ENCODE measurements at regions not wholly inside any gene's neighbourhood (a gene's known extent, or its start where the extent isn't known, plus 50 kb on each side); places are given as distances from the start of the nearest gene placed in this dataset.

DNA sequence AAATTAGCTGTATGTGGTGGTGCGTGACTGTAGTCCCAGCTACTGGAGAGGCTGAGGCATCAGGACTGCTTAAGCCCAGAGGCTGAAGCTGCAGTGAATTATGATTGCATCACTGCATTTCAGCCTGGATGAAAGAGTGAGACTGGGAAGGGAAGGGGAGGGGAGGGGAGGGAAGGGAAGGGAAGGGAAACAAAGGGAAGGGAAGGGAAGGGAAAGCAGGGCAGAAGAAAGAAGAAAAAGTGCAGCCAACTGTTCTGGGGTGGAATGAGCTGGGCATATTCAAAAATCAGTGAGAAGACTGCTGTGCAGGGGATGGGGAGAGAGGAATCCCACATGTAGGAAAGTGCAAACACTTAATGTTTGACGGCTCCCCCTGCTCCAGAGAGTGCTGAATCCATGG lies 905.5 kb downstream of the UQCRFS1 start:
- H3K4me3 ChIP-seq: no peak overlapping the region
- 78 to 86% methylated on average over 2 of the region's 2 CpGs for WGBS, 2 donors
- H3K27ac ChIP-seq: no peak overlapping the region
- intact Hi-C loops (cut with DNase I): no loop called here
- H3K4me1 ChIP-seq: no peaks in the 10 kb centered on the region
- H3K27me3 ChIP-seq: no peaks in the 10 kb centered on the region
- ATAC-seq: no peak
- no peaks in the 10 kb centered on the region for H3K9me3 ChIP-seq
- TF ChIP-seq, protein P1, sequence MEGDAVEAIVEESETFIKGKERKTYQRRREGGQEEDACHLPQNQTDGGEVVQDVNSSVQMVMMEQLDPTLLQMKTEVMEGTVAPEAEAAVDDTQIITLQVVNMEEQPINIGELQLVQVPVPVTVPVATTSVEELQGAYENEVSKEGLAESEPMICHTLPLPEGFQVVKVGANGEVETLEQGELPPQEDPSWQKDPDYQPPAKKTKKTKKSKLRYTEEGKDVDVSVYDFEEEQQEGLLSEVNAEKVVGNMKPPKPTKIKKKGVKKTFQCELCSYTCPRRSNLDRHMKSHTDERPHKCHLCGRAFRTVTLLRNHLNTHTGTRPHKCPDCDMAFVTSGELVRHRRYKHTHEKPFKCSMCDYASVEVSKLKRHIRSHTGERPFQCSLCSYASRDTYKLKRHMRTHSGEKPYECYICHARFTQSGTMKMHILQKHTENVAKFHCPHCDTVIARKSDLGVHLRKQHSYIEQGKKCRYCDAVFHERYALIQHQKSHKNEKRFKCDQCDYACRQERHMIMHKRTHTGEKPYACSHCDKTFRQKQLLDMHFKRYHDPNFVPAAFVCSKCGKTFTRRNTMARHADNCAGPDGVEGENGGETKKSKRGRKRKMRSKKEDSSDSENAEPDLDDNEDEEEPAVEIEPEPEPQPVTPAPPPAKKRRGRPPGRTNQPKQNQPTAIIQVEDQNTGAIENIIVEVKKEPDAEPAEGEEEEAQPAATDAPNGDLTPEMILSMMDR (IDR thresholded peaks at IDR 0.05): no peak
- TF ChIP-seq POLR2A (IDR thresholded peaks at IDR 0.05): no peak
- DNase-seq: no peak
- H3K36me3 ChIP-seq (replicated peaks in 1 of 2; ENCODE audit: insufficient read depth in 1 of 2, low read depth in 2 of 2): no peaks in the 10 kb centered on the region

DNA sequence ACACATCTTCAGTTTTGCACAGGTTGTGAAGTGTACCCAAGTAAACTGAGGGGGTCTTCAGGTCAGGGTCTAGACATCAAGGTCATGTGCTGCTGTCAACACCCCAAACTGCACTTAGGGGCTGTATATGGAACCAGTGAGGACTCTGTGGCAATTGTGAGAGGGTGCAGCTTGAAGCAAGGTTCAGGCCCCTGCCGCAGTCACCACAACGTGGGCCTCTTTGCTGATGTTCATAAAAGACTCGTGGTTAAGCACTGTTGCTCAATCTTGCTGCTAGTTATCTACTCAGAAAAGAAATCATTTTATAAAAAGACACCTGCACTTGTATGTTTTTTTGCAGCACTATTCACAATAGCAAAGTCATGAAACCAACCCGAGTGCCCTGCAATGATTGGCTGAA lies 907.4 kb downstream of the UQCRFS1 start:
- no peaks in the 10 kb centered on the region for H3K36me3 ChIP-seq (replicated peaks in 1 of 2; ENCODE audit: insufficient read depth in 1 of 2, low read depth in 2 of 2)
- no peak for DNase-seq
- WGBS, 2 donors: 83 to 88% methylated on average over 4 of the region's 4 CpGs
- intact Hi-C loops (cut with DNase I): no loop called here
- TF ChIP-seq POLR2A (IDR thresholded peaks at IDR 0.05): no peak
- TF ChIP-seq, protein P1 (IDR thresholded peaks at IDR 0.05): no peak
- no peak overlapping the region for H3K27ac ChIP-seq
- no peak overlapping the region for H3K4me3 ChIP-seq
- H3K9me3 ChIP-seq: no peaks in the 10 kb centered on the region
- no peak for ATAC-seq
- H3K4me1 ChIP-seq: no peaks in the 10 kb centered on the region
- H3K27me3 ChIP-seq: no peaks in the 10 kb centered on the region

DNA sequence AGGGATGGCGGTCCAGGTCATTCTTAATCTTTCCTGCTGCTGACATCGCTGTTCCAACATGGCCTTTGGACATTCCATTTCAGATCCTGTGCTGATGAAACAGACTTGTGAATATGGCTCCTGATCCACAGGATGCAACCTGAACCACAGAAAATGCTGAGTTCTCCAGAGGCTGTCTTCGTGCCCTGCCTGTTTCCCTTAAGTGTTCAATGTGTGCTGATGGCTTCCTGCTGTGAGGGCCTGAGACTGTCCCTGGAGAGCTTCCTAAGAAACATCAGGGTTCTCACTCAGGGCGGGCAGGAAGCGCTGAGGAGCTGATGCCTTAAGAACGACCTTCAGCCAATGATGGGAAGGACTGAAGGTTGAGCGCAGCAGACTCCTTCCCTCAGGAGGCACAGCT lies 909.4 kb downstream of the UQCRFS1 start:
- DNase-seq (no peak), ATAC-seq (no peak)
- TF ChIP-seq, protein P1 (IDR thresholded peaks at IDR 0.05): no peak
- TF ChIP-seq POLR2A (IDR thresholded peaks at IDR 0.05): no peak
- intact Hi-C loops (cut with DNase I): no loop called here
- Histone ChIP-seq H3K27ac (no peak overlapping the region), H3K36me3 (replicated peaks in 1 of 2; ENCODE audit: insufficient read depth in 1 of 2, low read depth in 2 of 2) (no peaks in the 10 kb centered on the region), H3K4me1 (no peaks in the 10 kb centered on the region), H3K4me3 (no peak overlapping the region), H3K9me3 (no peaks in the 10 kb centered on the region), H3K27me3 (no peaks in the 10 kb centered on the region)
- WGBS, 2 donors: 79 to 85% methylated on average over 7 of the region's 7 CpGs

DNA sequence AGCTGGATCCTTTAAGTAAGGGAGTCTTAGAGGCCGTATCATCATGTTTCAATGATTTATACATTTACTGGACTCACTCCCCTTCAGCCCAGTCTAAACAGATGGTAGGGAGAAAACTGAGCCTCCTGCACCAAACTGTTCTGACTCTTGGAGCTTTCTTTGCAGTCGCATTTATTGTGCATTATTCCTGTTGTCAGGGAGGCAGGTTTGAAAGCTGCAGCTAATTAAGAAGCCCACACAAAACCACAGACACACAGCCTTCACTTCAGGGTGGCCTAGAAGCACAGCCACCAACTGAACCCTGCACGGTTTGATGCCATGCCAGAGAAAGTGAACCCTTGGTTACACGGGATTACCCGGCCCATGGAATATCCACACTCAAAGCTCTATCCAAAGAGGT lies 911.0 kb downstream of the UQCRFS1 start:
- TF ChIP-seq, protein P1 (IDR thresholded peaks at IDR 0.05): no peak
- no peak for TF ChIP-seq POLR2A (IDR thresholded peaks at IDR 0.05)
- Histone ChIP-seq H3K36me3 (replicated peaks in 1 of 2; ENCODE audit: insufficient read depth in 1 of 2, low read depth in 2 of 2) (no peaks in the 10 kb centered on the region), H3K4me3 (no peak overlapping the region), H3K27me3 (no peaks in the 10 kb centered on the region), H3K9me3 (no peaks in the 10 kb centered on the region), H3K27ac (no peak overlapping the region), H3K4me1 (no peaks in the 10 kb centered on the region)
- no peak for ATAC-seq
- DNase-seq: no peak
- intact Hi-C loops (cut with DNase I): no loop called here
- WGBS, 2 donors: 84% methylated on average over 5 of the region's 5 CpGs

DNA sequence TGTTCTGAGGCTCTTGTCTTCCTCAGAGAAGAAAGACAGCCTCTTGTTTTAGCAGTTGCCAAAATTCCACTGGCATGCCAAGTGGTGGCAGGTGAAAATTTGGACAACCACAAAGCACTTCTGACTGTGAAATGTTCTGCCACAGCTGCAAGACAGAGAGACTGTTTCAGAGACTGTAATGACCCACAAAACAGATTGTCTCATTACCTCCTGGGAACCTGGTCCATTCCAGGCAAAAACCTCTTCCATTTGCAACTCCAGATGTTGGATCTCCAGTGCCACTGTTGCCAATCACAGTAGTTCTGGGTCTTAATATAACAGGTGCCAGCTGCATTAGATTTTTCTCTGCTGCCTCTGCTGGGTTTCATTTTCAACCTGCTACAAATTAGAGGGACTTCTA lies 911.5 kb downstream of the UQCRFS1 start:
- DNase-seq (no peak), ATAC-seq (no peak)
- no peaks in the 10 kb centered on the region for H3K36me3 ChIP-seq (replicated peaks in 1 of 2; ENCODE audit: insufficient read depth in 1 of 2, low read depth in 2 of 2)
- no peaks in the 10 kb centered on the region for H3K27me3 ChIP-seq
- intact Hi-C loops (cut with DNase I): no loop called here
- no peak overlapping the region for H3K27ac ChIP-seq
- H3K4me3 ChIP-seq: no peak overlapping the region
- H3K9me3 ChIP-seq: no peaks in the 10 kb centered on the region
- TF ChIP-seq POLR2A (IDR thresholded peaks at IDR 0.05): no peak
- TF ChIP-seq, protein P1 (IDR thresholded peaks at IDR 0.05): no peak
- no peaks in the 10 kb centered on the region for H3K4me1 ChIP-seq
